G401 (cell line): ENCODE measurements at regions not wholly inside any gene's neighbourhood (a gene's known extent, or its start where the extent isn't known, plus 50 kb on each side); places are given as distances from the start of the nearest gene placed in this dataset.
"Not testable (repeated sequence)": the region's sequence is repeated elsewhere in the genome, so short reads cannot be mapped to it uniquely, and the experiment has no call there.

ENCODE experiments used
- DNase-seq: peaks from one replicate; pipeline ENCODE4 v3.0.0-alpha.2; 2015; ENCODE audit warnings: low spot score
- in situ Hi-C: cut with HindIII; loops from 2 replicates; pipeline ENCODE4 v1.10.0; 2016; ENCODE audit warnings: low sequenced_read_pairs, mixed read lengths

- in situ Hi-C loops: no loop called here
- DNase-seq: no peak
Measured at GRCh38 chr12:69026336-69026735, 93.4 kb upstream of the CPM start.

GRCh38 chr12:69027411-69027881, 94.5 kb upstream of the CPM start:
- no peak for DNase-seq
- in situ Hi-C loops: no loop called here

GRCh38 chr12:69028941-69029729, 96.2 kb upstream of the CPM start:
- no peak for DNase-seq
- in situ Hi-C loops: no loop called here

GRCh38 chr12:69030321-69030720, 97.3 kb upstream of the CPM start:
- in situ Hi-C loops: no loop called here
- no peak for DNase-seq

- DNase-seq: no peak
- in situ Hi-C loops: no loop called here
Measured at GRCh38 chr12:69036533-69036932, 103.6 kb upstream of the CPM start.

- in situ Hi-C loops: no loop called here
- DNase-seq: no peak
Measured at GRCh38 chr12:69036999-69037398, 104.0 kb upstream of the CPM start.

- in situ Hi-C loops: loop anchor here (10.0 kb wide), 1 partner anchor 75 kb away; no protein-coding TSS in a partner anchor
- no peak for DNase-seq
Measured at GRCh38 chr12:69039911-69040310, 106.9 kb upstream of the CPM start.

- DNase-seq: no peak
- in situ Hi-C loops: loop anchor here (10.0 kb wide), 1 partner anchor 78 kb away; no protein-coding TSS in a partner anchor
Measured at GRCh38 chr12:69042557-69042956, 109.6 kb upstream of the CPM start.

- in situ Hi-C loops: loop anchor here (10.0 kb wide), 1 partner anchor 78 kb away; no protein-coding TSS in a partner anchor
- no peak for DNase-seq
Measured at GRCh38 chr12:69042970-69043369, 110.0 kb upstream of the CPM start.

- no peak for DNase-seq
- in situ Hi-C loops: loop anchor here (10.0 kb wide), 1 partner anchor 80 kb away; no protein-coding TSS in a partner anchor
Measured at GRCh38 chr12:69044887-69045286, 111.9 kb upstream of the CPM start.

- no peak for DNase-seq
- in situ Hi-C loops: loop anchor here (10.0 kb wide), 1 partner anchor 81 kb away; no protein-coding TSS in a partner anchor
Measured at GRCh38 chr12:69045430-69045829, 112.5 kb upstream of the CPM start.

GRCh38 chr12:69046363-69046762, 113.4 kb upstream of the CPM start:
- DNase-seq: no peak
- in situ Hi-C loops: loop anchor here (10.0 kb wide), 1 partner anchor 82 kb away; no protein-coding TSS in a partner anchor

- DNase-seq: no peak
- in situ Hi-C loops: loop anchor here (10.0 kb wide), 1 partner anchor 82 kb away; no protein-coding TSS in a partner anchor
Measured at GRCh38 chr12:69046920-69047319, 113.9 kb upstream of the CPM start.

GRCh38 chr12:69047990-69048389, 115.0 kb upstream of the CPM start:
- in situ Hi-C loops: loop anchor here (10.0 kb wide), 1 partner anchor 83 kb away; no protein-coding TSS in a partner anchor
- DNase-seq: no peak

- in situ Hi-C loops: loop anchor here (10.0 kb wide), 1 partner anchor 85 kb away; no protein-coding TSS in a partner anchor
- DNase-seq: not testable (repeated sequence)
Measured at GRCh38 chr12:69049855-69050254, 116.9 kb upstream of the CPM start.

GRCh38 chr12:69052613-69053408, 119.8 kb upstream of the CPM start:
- in situ Hi-C loops: no loop called here
- DNase-seq: no peak

GRCh38 chr12:69054343-69055056, 121.5 kb upstream of the CPM start:
- no peak for DNase-seq
- in situ Hi-C loops: no loop called here

GRCh38 chr12:69055280-69055679, 122.3 kb upstream of the CPM start:
- no peak for DNase-seq
- in situ Hi-C loops: no loop called here

- no peak for DNase-seq
- in situ Hi-C loops: no loop called here
Measured at GRCh38 chr12:69055706-69056105, 122.7 kb upstream of the CPM start.
